ENCODE measurements at regions not wholly inside any gene's neighbourhood (a gene's known extent, or its start where the extent isn't known, plus 50 kb on each side); places are given as distances from the start of the nearest gene placed in this dataset.

DNA sequence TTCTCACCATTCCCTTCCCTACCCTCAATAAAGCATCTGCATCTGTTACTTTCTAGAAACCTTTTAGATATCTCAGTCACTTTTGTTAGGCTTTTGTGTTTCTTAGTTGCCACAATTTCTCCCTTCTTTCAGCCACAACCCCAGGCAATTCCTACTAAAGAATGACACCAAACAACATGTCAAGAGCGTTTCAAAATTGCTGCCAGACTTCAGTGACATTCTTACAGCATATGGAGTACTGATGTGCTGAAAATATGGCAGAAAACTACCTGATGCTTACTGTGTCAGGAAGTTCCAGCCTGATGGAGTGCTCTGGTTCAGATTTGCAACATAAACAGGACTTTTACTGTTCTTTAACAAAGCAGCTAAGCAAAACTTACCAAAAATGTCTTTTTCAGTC is 957.7 kb upstream of the POU3F3 start:
- intact Hi-C loops (cut with micrococcal nuclease): no loop called here
- ATAC-seq (no peak), DNase-seq (no peak)

GRCh38 chr2:103898561-103898960 is 955.4 kb upstream of the POU3F3 start:
- DNase-seq (no peak), ATAC-seq (no peak)
- intact Hi-C loops (cut with micrococcal nuclease): no loop called here

DNA sequence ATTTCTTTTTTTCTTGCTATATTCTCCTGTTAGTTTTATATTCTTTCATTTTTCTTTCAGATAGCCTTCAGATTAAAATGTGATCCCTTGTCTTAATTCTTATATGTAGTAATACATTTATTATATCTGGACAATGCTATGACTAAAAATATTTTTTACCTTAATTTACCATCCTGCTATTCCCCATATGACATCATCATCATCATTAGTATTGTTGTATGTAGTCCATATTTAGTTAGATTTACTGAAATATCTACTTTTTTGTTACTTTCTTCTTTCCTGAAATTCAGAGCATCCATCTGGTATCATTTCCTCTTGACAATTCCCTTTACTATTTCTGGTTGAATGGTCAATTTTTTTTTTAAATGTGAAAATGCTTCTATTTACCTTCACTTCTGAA is 951.6 kb upstream of the POU3F3 start:
- ATAC-seq: no peak
- no peak for DNase-seq
- intact Hi-C loops (cut with micrococcal nuclease): no loop called here

DNA sequence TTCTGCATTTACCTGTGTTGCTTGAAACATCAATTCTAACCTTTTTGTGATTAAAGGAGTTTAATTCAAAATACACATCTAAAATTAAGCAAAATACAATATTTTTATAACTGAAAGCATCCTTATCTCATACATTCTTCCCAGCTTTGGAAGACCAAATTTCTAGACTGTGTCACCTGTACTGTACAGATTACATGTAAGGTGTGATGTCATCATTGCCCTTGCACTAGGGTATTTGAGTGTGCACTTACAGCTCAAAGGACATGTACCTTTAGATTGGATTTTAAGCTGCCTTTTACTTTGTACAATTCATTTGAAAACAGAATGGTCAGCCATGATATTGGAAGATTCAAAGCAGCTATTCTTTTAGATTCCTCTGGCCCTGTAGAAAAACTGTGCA is 932.8 kb upstream of the POU3F3 start:
- intact Hi-C loops (cut with micrococcal nuclease): no loop called here
- ATAC-seq (no peak), DNase-seq (no peak)

- ATAC-seq: no peak
- DNase-seq: no peak
- intact Hi-C loops (cut with micrococcal nuclease): no loop called here
Observed at GRCh38 chr2:103942199-103942598, 911.7 kb upstream of the POU3F3 start.

GRCh38 chr2:103945083-103945482 is 908.8 kb upstream of the POU3F3 start:
- ATAC-seq (no peak), DNase-seq (no peak)
- intact Hi-C loops (cut with micrococcal nuclease): no loop called here

GRCh38 chr2:103959174-103960128 is 894.5 kb upstream of the POU3F3 start:
- intact Hi-C loops (cut with micrococcal nuclease): no loop called here
- DNase-seq (no peak), ATAC-seq (no peak)

- DNase-seq: no peak
- ATAC-seq: no peak
- intact Hi-C loops (cut with micrococcal nuclease): no loop called here
Observed at GRCh38 chr2:103960129-103960513, 893.8 kb upstream of the POU3F3 start.

DNA sequence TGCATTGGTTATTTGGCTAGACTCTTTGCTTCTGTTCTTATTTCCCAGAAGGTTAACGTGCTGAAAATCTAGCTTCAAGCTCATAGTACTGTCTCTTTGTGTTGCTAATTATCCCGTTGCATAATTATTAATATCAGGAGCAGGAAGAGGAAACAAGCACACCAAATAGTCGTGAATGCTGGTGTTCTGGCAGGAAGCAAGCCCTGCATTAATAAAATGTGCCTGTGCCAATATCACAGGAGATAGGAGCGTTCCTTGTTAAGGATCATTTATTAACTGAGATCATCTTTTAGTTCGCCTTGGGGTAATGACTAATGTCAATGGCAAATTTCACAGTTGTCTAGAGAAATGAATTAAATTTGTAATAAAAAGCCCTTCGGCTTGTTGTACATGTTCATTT is 893.0 kb upstream of the POU3F3 start:
- intact Hi-C loops (cut with micrococcal nuclease): no loop called here
- ATAC-seq (no peak), DNase-seq (no peak)

DNA sequence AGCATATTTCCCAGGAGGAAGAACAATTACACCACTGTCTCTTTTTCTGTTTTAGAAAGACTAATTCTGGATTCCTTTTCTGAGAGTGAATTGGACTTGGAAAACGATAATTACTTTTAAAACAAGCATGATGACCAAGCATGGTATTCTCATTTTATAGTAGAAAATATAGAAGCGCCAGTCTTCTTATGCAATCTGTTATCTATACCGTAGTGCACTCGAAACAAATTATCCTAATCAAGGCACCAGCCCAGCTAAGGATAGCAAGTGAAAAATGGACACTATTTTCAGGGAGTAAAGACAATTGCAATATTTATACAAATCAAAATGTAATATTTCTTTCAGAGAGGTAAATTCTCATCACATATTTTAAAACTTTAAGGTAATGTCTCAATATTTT is 892.1 kb upstream of the POU3F3 start:
- DNase-seq (no peak), ATAC-seq (no peak)
- intact Hi-C loops (cut with micrococcal nuclease): no loop called here

DNA sequence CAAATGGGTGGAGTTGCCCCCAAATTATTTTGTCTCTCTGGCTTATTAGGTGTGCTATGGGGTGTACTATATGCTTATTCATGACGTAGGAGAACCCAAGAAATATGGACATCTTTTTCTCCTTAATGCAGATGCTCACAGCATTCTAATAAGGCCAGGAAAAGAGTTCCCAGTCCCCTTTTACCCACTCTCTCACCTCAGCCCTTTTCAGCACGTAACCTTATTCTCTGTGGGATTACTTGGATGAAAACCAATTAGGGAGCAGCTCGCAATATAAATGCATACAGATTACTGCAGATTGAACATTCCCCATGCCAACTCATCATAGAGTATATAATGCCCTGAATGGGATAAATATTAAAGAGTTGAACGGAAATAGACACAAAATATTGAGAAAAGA is 891.2 kb upstream of the POU3F3 start:
- DNase-seq (no peak), ATAC-seq (no peak)
- intact Hi-C loops (cut with micrococcal nuclease): no loop called here

GRCh38 chr2:103963146-103963725 is 890.7 kb upstream of the POU3F3 start:
- no peak for ATAC-seq
- intact Hi-C loops (cut with micrococcal nuclease): no loop called here
- DNase-seq: no peak

GRCh38 chr2:103977241-103977640 is 876.7 kb upstream of the POU3F3 start:
- no peak for DNase-seq
- intact Hi-C loops (cut with micrococcal nuclease): no loop called here
- no peak for ATAC-seq

DNA sequence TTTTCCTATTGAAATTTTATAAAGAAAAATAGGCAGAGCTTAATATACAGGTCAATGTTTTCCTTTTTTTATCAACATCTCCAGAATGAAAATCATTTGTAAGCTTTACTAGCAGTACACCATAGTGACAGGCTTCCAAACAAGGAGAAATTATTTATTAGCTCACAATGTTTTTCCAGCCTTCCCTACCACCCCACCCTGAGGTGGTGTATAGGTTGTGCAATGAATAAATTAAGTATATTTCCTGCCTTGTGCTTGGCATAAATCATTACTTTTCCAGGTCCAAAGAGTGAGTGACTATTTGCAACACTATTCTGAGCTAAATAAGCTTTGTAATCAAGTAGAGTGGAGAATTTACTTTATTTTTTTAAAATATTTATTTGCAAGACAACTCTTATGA is 876.2 kb upstream of the POU3F3 start:
- DNase-seq: no peak
- intact Hi-C loops (cut with micrococcal nuclease): no loop called here
- no peak for ATAC-seq

DNA sequence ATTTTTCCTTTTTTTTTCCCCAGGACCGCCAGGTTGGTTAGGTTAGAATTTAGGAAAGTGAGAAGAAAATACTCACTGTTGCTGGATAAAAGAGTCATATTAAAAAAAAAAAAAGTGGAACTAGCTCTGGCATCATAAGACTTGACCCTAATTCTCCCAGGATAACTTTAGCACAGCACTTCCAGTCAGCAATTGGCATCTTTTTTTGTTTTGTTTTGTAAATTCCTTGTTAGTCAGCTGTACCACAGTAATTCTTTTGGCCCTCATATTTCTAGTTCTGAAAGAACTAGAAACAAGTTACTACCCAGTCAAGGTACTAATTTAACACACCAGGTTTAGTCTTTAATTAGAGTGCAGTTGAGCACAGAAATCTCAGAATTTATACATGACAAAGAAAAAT is 873.5 kb upstream of the POU3F3 start:
- DNase-seq (no peak), ATAC-seq (no peak)
- intact Hi-C loops (cut with micrococcal nuclease): no loop called here

GRCh38 chr2:103982691-103983090 is 871.2 kb upstream of the POU3F3 start:
- intact Hi-C loops (cut with micrococcal nuclease): no loop called here
- ATAC-seq: no peak
- no peak for DNase-seq

- ATAC-seq (no peak), DNase-seq (no peak)
- intact Hi-C loops (cut with micrococcal nuclease): no loop called here
Observed at GRCh38 chr2:103986001-103986400, 867.9 kb upstream of the POU3F3 start.

- ATAC-seq: no peak
- intact Hi-C loops (cut with micrococcal nuclease): no loop called here
- no peak for DNase-seq
Observed at GRCh38 chr2:103991591-103991990, 862.3 kb upstream of the POU3F3 start.

DNA sequence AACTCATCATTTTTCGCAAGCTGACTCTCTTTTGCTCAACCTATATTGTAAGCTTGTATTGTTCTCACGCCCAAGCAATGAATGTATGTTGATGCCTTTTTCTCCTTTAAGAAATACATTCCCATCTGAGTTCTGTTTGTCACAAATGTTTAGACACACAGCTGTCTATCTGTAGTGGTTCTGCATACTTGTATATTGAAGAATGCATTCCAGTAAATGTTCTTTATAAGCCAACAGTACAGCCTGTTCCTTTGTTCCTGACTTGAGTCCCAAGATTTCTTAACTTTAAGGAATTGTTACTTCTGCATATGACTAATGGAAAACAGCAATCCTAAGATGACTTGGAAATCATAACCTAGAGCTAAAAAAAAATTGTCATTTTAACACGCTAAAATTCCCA is 849.1 kb upstream of the POU3F3 start:
- intact Hi-C loops (cut with micrococcal nuclease): no loop called here
- DNase-seq: no peak
- ATAC-seq: no peak

DNA sequence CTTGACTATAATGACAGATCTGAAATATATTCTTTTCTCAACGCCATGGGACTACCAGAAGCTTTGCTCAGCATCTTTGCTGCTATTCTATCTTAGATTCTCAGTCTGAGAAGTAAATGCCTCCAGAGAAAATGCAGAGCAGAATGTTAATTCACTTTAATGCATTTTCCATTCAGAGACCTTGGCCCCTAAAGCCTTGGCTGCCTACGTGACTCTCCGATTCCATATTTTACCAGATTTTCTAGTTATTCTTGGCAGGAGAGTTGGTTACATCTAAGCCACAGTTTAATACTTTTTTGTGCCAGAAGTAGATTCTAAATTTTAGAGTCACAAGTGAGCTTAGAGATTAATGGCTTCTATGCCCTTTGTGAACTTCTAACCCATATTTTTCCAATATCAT is 837.1 kb upstream of the POU3F3 start:
- intact Hi-C loops (cut with micrococcal nuclease): no loop called here
- DNase-seq (no peak), ATAC-seq (no peak)

GRCh38 chr2:104023306-104023705 is 830.6 kb upstream of the POU3F3 start:
- no peak for ATAC-seq
- DNase-seq: no peak
- intact Hi-C loops (cut with micrococcal nuclease): no loop called here

Data from left ventricle myocardium superior (tissue), 1 donor.